ENCODE measurements at regions not wholly inside any gene's neighbourhood (a gene's known extent, or its start where the extent isn't known, plus 50 kb on each side); places are given as distances from the start of the nearest gene placed in this dataset.
A peak's percentile ranks its signal among the peaks of the same experiment; 100 is the strongest.

- DNase-seq (ENCODE audit: low spot score in 2 of 2) = no peak
- TF ChIP-seq CTCF (IDR thresholded peaks at IDR 0.05) (no peak), EP300 (IDR thresholded peaks at IDR 0.05) (no peak), POLR2AphosphoS5 (IDR thresholded peaks at IDR 0.05) (no peak), POLR2A (IDR thresholded peaks at IDR 0.05) (no peak)
- WGBS = 91% methylated on average over 2 of the region's 2 CpGs
- Histone ChIP-seq H3K27me3 (no peaks in the 10 kb centered on the region), H3K4me3 (no peak overlapping the region), H3K4me1 (peaks cover 26% of the 10 kb centered on the region), H3K9me3 (no peaks in the 10 kb centered on the region), H3K27ac (no peak overlapping the region), H3K36me3 (no peaks in the 10 kb centered on the region)
Observed at GRCh38 chr4:128603081-128603480, 206.4 kb upstream of the JADE1 start.

DNA sequence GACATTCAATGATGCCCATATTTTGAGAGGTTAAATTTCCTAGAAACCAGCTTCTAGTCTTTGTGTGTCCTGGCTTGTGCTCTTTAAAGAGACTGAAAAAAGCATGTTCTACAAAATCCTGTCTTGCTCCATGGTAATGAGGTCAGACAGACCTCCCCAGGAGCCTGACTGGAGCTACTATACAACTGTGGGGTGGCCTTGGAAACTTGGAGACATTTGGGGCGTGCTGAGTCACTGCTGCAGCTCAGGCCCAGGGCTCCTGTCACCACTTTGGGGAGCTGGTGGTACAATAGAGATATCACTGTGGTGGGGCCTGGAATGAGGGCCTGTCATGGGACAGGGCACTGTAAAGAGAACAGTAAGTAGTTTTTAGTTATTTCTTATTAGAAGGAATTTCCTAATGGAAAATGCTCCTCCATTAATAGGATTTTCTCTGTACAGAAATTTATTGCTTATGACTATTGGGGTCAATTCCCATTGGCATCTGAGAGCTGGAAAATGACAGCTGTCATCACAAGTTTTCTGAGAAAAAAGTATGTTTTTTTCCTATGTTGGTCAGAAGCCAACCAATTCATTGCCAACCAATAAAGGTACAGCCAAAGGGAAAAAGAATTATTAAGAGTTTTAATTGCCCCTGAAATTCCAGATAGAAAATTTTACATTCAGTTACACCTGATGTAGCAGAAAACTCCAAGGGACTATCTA is 207.4 kb upstream of the JADE1 start:
- TF ChIP-seq POLR2A (IDR thresholded peaks at IDR 0.05) = no peak
- DNase-seq (ENCODE audit: low spot score in 2 of 2) = no peak

GRCh38 chr4:128600996-128601871 is 208.3 kb upstream of the JADE1 start:
- Histone ChIP-seq H3K9me3 (no peaks in the 10 kb centered on the region), H3K27me3 (no peaks in the 10 kb centered on the region), H3K36me3 (no peaks in the 10 kb centered on the region), H3K4me3 (no peak overlapping the region), H3K27ac (peak overlapping the region; percentile 70), H3K4me1 (peaks cover 26% of the 10 kb centered on the region)
- no peak for TF ChIP-seq POLR2AphosphoS5 (IDR thresholded peaks at IDR 0.05)
- TF ChIP-seq CTCF (IDR thresholded peaks at IDR 0.05) = no peak
- TF ChIP-seq POLR2A (IDR thresholded peaks at IDR 0.05) = no peak
- no peak for TF ChIP-seq EP300 (IDR thresholded peaks at IDR 0.05)
- DNase-seq (ENCODE audit: low spot score in 2 of 2) = no peak
- 60% methylated on average over 10 of the region's 14 CpGs for WGBS

More for the DNA sequence above, 207.4 kb upstream of the JADE1 start:
- no peaks in the 10 kb centered on the region for H3K27me3 ChIP-seq
- no peak overlapping the region for H3K27ac ChIP-seq
- no peaks in the 10 kb centered on the region for H3K36me3 ChIP-seq
- WGBS = 90% methylated on average over 1 of the region's 1 CpG
- peaks cover 26% of the 10 kb centered on the region for H3K4me1 ChIP-seq
- no peak overlapping the region for H3K4me3 ChIP-seq
- H3K9me3 ChIP-seq = no peaks in the 10 kb centered on the region

GRCh38 chr4:128600410-128600809 is 209.1 kb upstream of the JADE1 start:
- H3K4me3 ChIP-seq = no peak overlapping the region
- no peaks in the 10 kb centered on the region for H3K36me3 ChIP-seq
- peak overlapping the region; percentile 70 for H3K27ac ChIP-seq
- no peaks in the 10 kb centered on the region for H3K9me3 ChIP-seq
- H3K27me3 ChIP-seq = no peaks in the 10 kb centered on the region
- peaks cover 26% of the 10 kb centered on the region for H3K4me1 ChIP-seq
- no peak for DNase-seq (ENCODE audit: low spot score in 2 of 2)
- TF ChIP-seq CTCF (IDR thresholded peaks at IDR 0.05) (no peak), POLR2A (IDR thresholded peaks at IDR 0.05) (no peak), EP300 (IDR thresholded peaks at IDR 0.05) (no peak), POLR2AphosphoS5 (IDR thresholded peaks at IDR 0.05) (no peak)
- 30% methylated on average over 3 of the region's 3 CpGs for WGBS

- Histone ChIP-seq H3K4me3 (no peak overlapping the region), H3K27me3 (no peaks in the 10 kb centered on the region), H3K36me3 (no peaks in the 10 kb centered on the region), H3K4me1 (peaks cover 26% of the 10 kb centered on the region), H3K9me3 (no peaks in the 10 kb centered on the region), H3K27ac (no peak overlapping the region)
- no peak for TF ChIP-seq POLR2A (IDR thresholded peaks at IDR 0.05)
- TF ChIP-seq POLR2AphosphoS5 (IDR thresholded peaks at IDR 0.05) = no peak
- TF ChIP-seq CTCF (IDR thresholded peaks at IDR 0.05) = no peak
- no peak for TF ChIP-seq EP300 (IDR thresholded peaks at IDR 0.05)
- 95% methylated on average over 3 of the region's 3 CpGs for WGBS
- no peak for DNase-seq (ENCODE audit: low spot score in 2 of 2)
Observed at GRCh38 chr4:128597500-128597899, 212.0 kb upstream of the JADE1 start.

All from suprapubic skin (tissue), 4 donors.